ENCODE measurements at regions not wholly inside any gene's neighbourhood (a gene's known extent, or its start where the extent isn't known, plus 50 kb on each side); places are given as distances from the start of the nearest gene placed in this dataset.
"Not testable (repeated sequence)": the region's sequence is repeated elsewhere in the genome, so short reads cannot be mapped to it uniquely, and the experiment has no call there.

GRCh38 chr17:63019138-63019873 is 53.3 kb downstream of the TANC2 start:
- ATAC-seq, result no peak

GRCh38 chr17:63022567-63022966 is 56.5 kb downstream of the TANC2 start:
- no peak for ATAC-seq

DNA sequence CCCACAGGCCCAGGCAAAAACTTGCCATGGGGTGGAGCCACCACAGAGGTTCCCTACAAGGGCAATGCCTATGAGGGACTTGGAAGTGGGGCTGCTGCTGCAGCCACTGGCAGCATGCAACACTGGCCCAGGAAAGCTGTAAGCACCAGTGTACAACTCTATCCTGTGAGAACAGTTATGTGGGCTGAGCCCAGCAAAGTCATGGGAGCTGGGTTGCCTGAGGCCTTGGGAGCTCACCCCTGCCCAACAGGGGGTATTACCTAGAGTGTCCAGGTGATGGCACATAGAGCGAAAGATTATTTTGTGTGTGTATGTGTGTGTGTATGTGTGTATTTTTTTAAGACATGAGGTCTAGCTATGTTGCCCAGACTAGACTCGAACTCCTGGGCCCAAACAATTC is 57.0 kb downstream of the TANC2 start:
- no peak for ATAC-seq

DNA sequence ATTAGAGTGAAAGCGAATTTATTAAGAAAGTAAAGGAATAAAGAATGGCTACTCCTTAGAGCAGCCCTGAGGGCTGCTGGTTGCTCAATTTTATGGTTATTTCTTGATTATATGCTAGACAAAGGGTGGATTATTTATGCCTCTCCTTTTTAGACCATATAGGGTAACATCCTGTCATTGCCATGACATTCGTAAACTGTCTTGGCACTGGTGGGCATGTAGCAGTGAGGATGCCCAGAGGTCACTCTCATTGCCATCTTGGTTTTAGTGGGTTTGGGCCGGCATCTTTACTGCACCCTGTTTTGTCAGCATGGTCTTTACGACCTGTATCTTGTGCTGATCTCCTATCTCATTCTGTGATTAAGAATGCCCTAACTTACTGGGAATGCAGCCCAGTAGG is 58.2 kb downstream of the TANC2 start:
- ATAC-seq, result no peak

DNA sequence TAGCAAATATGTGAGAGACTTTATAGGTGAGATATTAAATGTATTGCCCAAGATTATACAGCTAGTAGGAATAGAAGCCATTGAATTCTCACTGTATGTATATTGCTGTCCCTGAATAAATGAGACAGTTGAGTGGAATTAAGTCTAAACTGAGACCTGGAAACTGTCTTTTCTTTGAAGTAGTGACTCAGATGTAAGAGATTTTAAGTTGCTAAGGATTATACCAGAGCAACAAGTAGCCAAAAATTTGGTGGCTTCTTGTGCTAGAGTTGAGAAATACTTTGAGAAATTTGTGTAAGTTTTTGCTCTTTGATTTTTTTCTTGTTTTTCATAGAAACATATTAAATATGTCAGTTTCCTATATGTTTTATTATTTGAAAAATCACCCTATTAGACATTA is 58.7 kb downstream of the TANC2 start:
- ATAC-seq, result no peak

DNA sequence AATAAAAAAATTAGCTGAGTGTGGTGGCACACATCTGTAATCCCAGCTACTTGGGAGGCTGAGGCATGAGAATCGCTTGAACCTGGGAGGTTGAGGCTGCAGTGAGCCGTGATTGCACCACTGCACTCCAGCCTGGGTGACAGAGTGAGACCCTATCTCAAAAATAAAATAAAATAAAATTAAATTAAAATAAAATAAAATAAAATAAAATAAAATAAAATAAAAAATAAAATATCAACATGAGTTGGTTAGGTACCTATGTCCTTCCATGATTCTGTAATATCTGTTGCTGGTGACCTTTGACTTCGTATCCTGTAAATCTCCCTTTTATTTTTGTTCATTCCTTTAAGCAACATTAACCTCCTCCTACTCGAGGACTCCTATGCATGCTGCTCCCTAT is 59.6 kb downstream of the TANC2 start:
- ATAC-seq, result not testable (repeated sequence)

DNA sequence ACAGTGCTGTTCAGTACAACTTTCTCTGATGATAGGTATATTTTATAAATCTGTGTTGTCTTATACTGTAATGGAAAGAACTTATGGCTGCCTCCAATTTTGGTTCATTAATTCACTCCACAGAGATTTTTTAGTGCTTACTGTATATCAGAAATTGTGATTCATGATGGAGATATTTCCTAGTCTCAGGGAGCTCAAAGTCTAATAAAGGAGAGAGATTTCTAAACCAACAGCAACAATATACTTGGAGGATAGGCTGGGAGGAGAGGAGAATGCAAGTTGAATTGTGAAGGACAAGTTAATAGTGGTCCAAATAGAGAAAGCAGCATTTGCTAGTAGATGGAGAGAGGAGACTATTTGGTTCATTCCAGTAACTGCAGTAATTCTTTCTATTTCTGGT is 63.5 kb downstream of the TANC2 start:
- ATAC-seq, result no peak

DNA sequence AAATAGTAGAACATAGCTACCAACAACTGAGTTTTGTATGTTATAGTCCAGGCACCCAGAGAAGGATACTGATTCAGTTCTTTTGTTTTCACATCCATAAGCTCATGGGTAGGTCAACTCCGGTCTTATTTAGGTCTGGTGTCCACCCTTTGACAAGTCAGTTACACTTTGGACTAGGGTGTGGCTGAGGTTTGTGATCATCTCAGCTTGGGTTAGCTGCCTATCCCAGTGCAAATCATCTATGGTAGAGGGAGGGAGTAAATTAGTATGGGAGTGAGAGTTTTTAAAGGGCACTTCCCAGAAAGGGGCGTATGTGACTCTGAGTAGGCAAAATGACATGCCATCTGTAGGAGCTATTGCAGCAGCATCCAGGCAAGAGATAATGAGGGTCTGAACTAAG is 66.1 kb downstream of the TANC2 start:
- ATAC-seq, result no peak

- ATAC-seq, result no peak
Observed at GRCh38 chr17:63033142-63033541, 67.1 kb downstream of the TANC2 start.

DNA sequence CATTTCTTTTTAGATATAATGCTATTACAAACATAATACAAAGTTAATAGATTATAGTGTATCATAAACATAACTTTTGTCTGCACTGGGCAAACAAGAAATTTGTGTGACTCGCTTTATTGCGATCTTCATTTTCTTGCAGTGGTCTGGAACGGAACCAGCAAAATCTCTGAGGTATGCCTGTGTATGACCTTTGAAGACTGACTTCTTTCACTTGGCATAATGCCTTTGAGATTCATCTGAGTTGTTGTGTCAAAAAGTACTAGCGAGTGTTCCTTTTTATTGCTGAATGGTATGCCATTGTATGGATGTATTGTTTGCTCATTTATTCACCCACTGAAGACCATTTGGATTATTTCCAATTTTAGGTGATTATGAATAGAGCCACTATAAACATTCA is 69.2 kb downstream of the TANC2 start:
- no peak for ATAC-seq

GRCh38 chr17:63035695-63036094 is 69.7 kb downstream of the TANC2 start:
- no peak for ATAC-seq

GRCh38 chr17:63039342-63039741 is 73.3 kb downstream of the TANC2 start:
- no peak for ATAC-seq

- ATAC-seq, result no peak
Observed at GRCh38 chr17:63039899-63040602, 74.0 kb downstream of the TANC2 start.

- ATAC-seq, result no peak
Observed at GRCh38 chr17:63040816-63041215, 74.8 kb downstream of the TANC2 start.

- no peak for ATAC-seq
Observed at GRCh38 chr17:63041251-63041650, 75.2 kb downstream of the TANC2 start.

GRCh38 chr17:63041722-63042121 is 75.7 kb downstream of the TANC2 start:
- no peak for ATAC-seq

DNA sequence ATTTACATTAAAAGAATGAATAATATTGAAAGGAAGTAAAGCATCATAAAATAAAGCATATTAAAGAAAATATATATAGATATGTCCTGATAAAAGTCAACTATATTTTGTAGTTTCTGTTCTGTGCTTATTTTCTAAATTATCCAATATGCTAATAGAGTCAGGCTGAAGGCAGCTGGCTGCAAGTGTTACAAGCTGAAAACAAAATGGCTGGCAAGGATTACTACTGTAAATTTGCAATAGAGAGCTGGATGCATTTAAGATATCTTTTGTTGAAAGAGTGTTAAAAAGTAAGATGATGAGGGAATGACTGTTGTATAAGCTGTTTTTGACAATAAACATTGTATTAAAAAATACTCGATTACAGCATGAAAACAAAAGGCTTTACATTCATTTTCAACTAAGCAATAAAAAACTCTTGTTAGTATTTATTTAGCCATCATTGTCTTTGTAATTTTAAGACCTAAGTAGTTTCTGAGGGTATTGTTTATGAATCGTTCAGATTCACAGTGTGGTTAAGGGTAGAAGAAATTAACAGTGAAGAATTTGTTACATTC is 76.3 kb downstream of the TANC2 start:
- no peak for ATAC-seq

GRCh38 chr17:63057560-63057959 is 91.5 kb downstream of the TANC2 start:
- ATAC-seq, result not testable (repeated sequence)

- ATAC-seq, result no peak
Observed at GRCh38 chr17:63066158-63066813, 100.3 kb downstream of the TANC2 start.

GRCh38 chr17:63069245-63069644 is 103.2 kb downstream of the TANC2 start:
- no peak for ATAC-seq

GRCh38 chr17:63070031-63070430 is 104.0 kb downstream of the TANC2 start:
- no peak for ATAC-seq

- no peak for ATAC-seq
Observed at GRCh38 chr17:63071797-63072196, 105.8 kb downstream of the TANC2 start.

- no peak for ATAC-seq
Observed at GRCh38 chr17:63075969-63076368, 109.9 kb downstream of the TANC2 start.

- ATAC-seq, result no peak
Observed at GRCh38 chr17:63078707-63079106, 112.7 kb downstream of the TANC2 start.
